ENCODE measurements at regions not wholly inside any gene's neighbourhood (a gene's known extent, or its start where the extent isn't known, plus 50 kb on each side); places are given as distances from the start of the nearest gene placed in this dataset.

DNA sequence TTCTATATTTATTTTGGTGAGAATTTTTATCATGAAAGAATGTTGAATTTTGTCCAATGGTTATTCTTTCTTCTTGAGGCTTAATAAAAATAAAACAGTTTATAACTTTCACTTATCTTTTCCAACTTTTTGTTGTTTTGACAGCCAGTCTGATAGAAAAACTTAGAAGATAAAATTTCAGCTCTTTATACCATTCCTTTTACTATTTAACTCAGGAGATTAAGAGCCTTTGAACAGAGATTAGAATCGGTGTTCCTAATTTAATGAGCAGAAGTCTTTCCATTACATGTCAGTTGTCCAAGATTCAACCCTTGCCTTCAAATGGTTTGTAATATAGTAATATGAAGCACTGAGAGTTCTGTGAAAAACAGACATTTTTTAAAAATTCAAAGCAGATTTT, 97.8 kb upstream of the SEC61G start:
- peaks cover 0 to 8% (median 5%) of the 10 kb centered on the region in 3 donors for H3K27me3 Mint-ChIP-seq (ENCODE audit: low read depth in 3 of 3)
- Histone ChIP-seq H3K27ac (ENCODE audit: low read depth in 1 of 2, low read length in 2 of 2) (no peak overlapping the region), H3K36me3 (replicated peaks in 1 of 2; ENCODE audit: control insufficient read depth in 1 of 2, insufficient read depth in 2 of 2, low read length in 2 of 2) (no peaks in the 10 kb centered on the region), H3K9ac (ENCODE audit: insufficient read depth, low read length, poor library complexity, severe bottlenecking) (no peak overlapping the region), H3K4me1 (ENCODE audit: control insufficient read depth in 1 of 2, insufficient read depth in 2 of 2, low read length in 2 of 2) (no peaks in the 10 kb centered on the region), H3K4me2 (replicated peaks; ENCODE audit: extremely low read depth, low read length, poor library complexity, severe bottlenecking) (no peak overlapping the region), H3K4me3 (replicated peaks in 1 of 3; ENCODE audit: low read depth in 2 of 3, low read length in 3 of 3) (no peak overlapping the region), H4K20me1 (ENCODE audit: insufficient read depth, low read length) (no peaks in the 10 kb centered on the region), H3K27me3 (ENCODE audit: control insufficient read depth in 2 of 2, insufficient read depth in 2 of 2, low read length in 2 of 2) (no peaks in the 10 kb centered on the region), H3K9me3 (replicated peaks in 1 of 2; ENCODE audit: control insufficient read depth in 1 of 2, insufficient read depth in 1 of 2, low read length in 2 of 2) (peaks cover 0 to 10% of the 10 kb centered on the region in 2 donors), H3K79me2 (ENCODE audit: insufficient read depth, low read length) (no peaks in the 10 kb centered on the region), H2AFZ (ENCODE audit: insufficient read depth, low read depth, low read length, poor library complexity, severe bottlenecking) (no peak overlapping the region)
- TF ChIP-seq, protein P1, sequence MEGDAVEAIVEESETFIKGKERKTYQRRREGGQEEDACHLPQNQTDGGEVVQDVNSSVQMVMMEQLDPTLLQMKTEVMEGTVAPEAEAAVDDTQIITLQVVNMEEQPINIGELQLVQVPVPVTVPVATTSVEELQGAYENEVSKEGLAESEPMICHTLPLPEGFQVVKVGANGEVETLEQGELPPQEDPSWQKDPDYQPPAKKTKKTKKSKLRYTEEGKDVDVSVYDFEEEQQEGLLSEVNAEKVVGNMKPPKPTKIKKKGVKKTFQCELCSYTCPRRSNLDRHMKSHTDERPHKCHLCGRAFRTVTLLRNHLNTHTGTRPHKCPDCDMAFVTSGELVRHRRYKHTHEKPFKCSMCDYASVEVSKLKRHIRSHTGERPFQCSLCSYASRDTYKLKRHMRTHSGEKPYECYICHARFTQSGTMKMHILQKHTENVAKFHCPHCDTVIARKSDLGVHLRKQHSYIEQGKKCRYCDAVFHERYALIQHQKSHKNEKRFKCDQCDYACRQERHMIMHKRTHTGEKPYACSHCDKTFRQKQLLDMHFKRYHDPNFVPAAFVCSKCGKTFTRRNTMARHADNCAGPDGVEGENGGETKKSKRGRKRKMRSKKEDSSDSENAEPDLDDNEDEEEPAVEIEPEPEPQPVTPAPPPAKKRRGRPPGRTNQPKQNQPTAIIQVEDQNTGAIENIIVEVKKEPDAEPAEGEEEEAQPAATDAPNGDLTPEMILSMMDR (IDR thresholded peaks at IDR 0.05), result no peak
- intact Hi-C loops (cut with micrococcal nuclease), result no loop called here
- H3K36me3 Mint-ChIP-seq, result no peaks in the 10 kb centered on the region
- no peak for DNase-seq
- no CpG with 5 or more reads among the region's 1 CpG for WGBS (ENCODE audit: insufficient coverage)
- peaks cover 8 to 37% (median 9%) of the 10 kb centered on the region in 7 donors for H3K9me3 Mint-ChIP-seq
- no peaks in the 10 kb centered on the region for H3K4me1 Mint-ChIP-seq
- no peak overlapping the region for H3K27ac Mint-ChIP-seq
- H3K4me3 Mint-ChIP-seq, result no peak overlapping the region

DNA sequence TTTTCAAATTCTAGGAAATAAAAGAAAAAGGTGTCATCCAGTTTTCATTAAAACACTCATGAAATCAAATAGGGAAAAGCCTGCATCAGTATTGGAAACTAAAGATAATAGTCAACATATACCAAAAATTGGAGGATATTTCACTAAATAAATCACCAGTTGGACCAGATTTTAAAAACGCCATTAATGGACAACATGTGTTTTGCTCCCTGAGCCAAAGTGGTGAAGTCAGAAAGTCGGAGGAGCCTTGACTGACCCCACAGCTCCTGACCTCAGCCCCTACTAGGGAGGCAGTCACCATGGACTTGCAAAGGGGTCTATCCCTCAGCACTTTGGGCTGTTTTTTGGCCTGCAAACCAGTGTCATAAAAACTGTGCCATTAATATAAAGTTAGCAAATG, 98.3 kb upstream of the SEC61G start:
- Histone ChIP-seq H3K9ac (ENCODE audit: insufficient read depth, low read length, poor library complexity, severe bottlenecking) (no peak overlapping the region), H3K36me3 (replicated peaks in 1 of 2; ENCODE audit: control insufficient read depth in 1 of 2, insufficient read depth in 2 of 2, low read length in 2 of 2) (no peaks in the 10 kb centered on the region), H3K4me2 (replicated peaks; ENCODE audit: extremely low read depth, low read length, poor library complexity, severe bottlenecking) (no peak overlapping the region), H3K4me1 (ENCODE audit: control insufficient read depth in 1 of 2, insufficient read depth in 2 of 2, low read length in 2 of 2) (no peaks in the 10 kb centered on the region), H3K4me3 (replicated peaks in 1 of 3; ENCODE audit: low read depth in 2 of 3, low read length in 3 of 3) (no peak overlapping the region), H3K27me3 (ENCODE audit: control insufficient read depth in 2 of 2, insufficient read depth in 2 of 2, low read length in 2 of 2) (no peaks in the 10 kb centered on the region), H2AFZ (ENCODE audit: insufficient read depth, low read depth, low read length, poor library complexity, severe bottlenecking) (no peak overlapping the region), H3K79me2 (ENCODE audit: insufficient read depth, low read length) (no peaks in the 10 kb centered on the region), H3K9me3 (replicated peaks in 1 of 2; ENCODE audit: control insufficient read depth in 1 of 2, insufficient read depth in 1 of 2, low read length in 2 of 2) (peaks cover 0 to 10% of the 10 kb centered on the region in 2 donors), H4K20me1 (ENCODE audit: insufficient read depth, low read length) (no peaks in the 10 kb centered on the region), H3K27ac (ENCODE audit: low read depth in 1 of 2, low read length in 2 of 2) (no peak overlapping the region)
- H3K4me1 Mint-ChIP-seq, result no peaks in the 10 kb centered on the region
- no peaks in the 10 kb centered on the region for H3K36me3 Mint-ChIP-seq
- WGBS (ENCODE audit: insufficient coverage), result no CpG with 5 or more reads among the region's 2 CpGs
- intact Hi-C loops (cut with micrococcal nuclease), result no loop called here
- no peak for DNase-seq
- H3K9me3 Mint-ChIP-seq, result peaks cover 8 to 35% (median 9%) of the 10 kb centered on the region in 7 donors
- TF ChIP-seq, protein P1 (IDR thresholded peaks at IDR 0.05), result no peak
- no peak overlapping the region for H3K27ac Mint-ChIP-seq
- H3K4me3 Mint-ChIP-seq, result no peak overlapping the region
- H3K27me3 Mint-ChIP-seq (ENCODE audit: low read depth in 3 of 3), result peaks cover 0 to 8% (median 5%) of the 10 kb centered on the region in 3 donors
